IMR-90 (cell line): ENCODE measurements at regions not wholly inside any gene's neighbourhood (a gene's known extent, or its start where the extent isn't known, plus 50 kb on each side); places are given as distances from the start of the nearest gene placed in this dataset.

ENCODE experiments used
- ATAC-seq: fragments of 200-7000 bp; cut with Tn5 transposase; 2 replicates; pipeline ENCODE4 v1.9.1; 2020; ENCODE audit warnings: low read depth, mild to moderate bottlenecking, moderate library complexity
- BruUV-seq: library from RNA; stranded (reverse); fragments of 400-500 nt; replicated peaks from 2 replicates; lab custom pipeline; 2021; lab: Mats Ljungman, UMichigan
- CTCF ChIA-PET: fragments of 300-600 bp; formaldehyde crosslinking; extraction: SDS; loops from one replicate; lab custom pipeline; 2021; ENCODE audit warnings: antibody characterized with exemption; lab: Yijun Ruan, JAX
- POLR2A ChIA-PET: fragments of 300-600 bp; sonication (Branson Sonifier 250); formaldehyde crosslinking; loops from one replicate; lab custom pipeline; 2022; ENCODE audit warnings: antibody characterized with exemption; ENCODE audit not compliant: unreplicated experiment; lab: Charles Lee
- DNase-seq: peaks from one replicate; pipeline ENCODE4 v3.0.0; 2013
- H2AFZ ChIP-seq: replicated peaks from 2 replicates; pipeline ENCODE3; 2013; ENCODE audit warnings: low read length, mild to moderate bottlenecking; ENCODE audit not compliant: poor library complexity
- H2AK5ac ChIP-seq: 2 replicates; pipeline ENCODE4 v1.6.1; 2013; ENCODE audit warnings: low read depth, low read length, inconsistent platforms
- H2AK9ac ChIP-seq: replicated peaks from 2 replicates; pipeline ENCODE3; 2013; ENCODE audit warnings: mild to moderate bottlenecking, low read depth, low read length, moderate library complexity; ENCODE audit not compliant: poor library complexity
- H2BK120ac ChIP-seq: 2 replicates; pipeline ENCODE4 v1.6.1; 2013; ENCODE audit warnings: low read depth, low read length, inconsistent platforms
- H2BK15ac ChIP-seq: 3 replicates; pipeline ENCODE4 v1.6.1; 2013; ENCODE audit warnings: low read depth, low read length, inconsistent platforms
- H2BK20ac ChIP-seq: 2 replicates; pipeline ENCODE4 v1.6.1; 2013; ENCODE audit warnings: low read depth, mild to moderate bottlenecking, inconsistent platforms, low read length, moderate library complexity
- H2BK5ac ChIP-seq: 2 replicates; pipeline ENCODE4 v1.6.1; 2013; ENCODE audit warnings: mild to moderate bottlenecking, low read depth, low read length, inconsistent platforms; ENCODE audit not compliant: poor library complexity, severe bottlenecking
- H3K14ac ChIP-seq: replicated peaks from 2 replicates; pipeline ENCODE4 v1.6.1; 2013; ENCODE audit warnings: low read depth, low read length, inconsistent platforms
- H3K18ac ChIP-seq: 2 replicates; pipeline ENCODE4 v1.6.1; 2013; ENCODE audit warnings: low read depth, low read length, control low read depth
- H3K23ac ChIP-seq: 2 replicates; pipeline ENCODE4 v1.6.1; 2013; ENCODE audit warnings: low read depth, low read length, inconsistent platforms
- H3K27ac ChIP-seq: 2 replicates; pipeline ENCODE4 v1.5.1; 2013; ENCODE audit warnings: mild to moderate bottlenecking, control low read depth, low read length; ENCODE audit not compliant: insufficient read depth
- H3K27me3 ChIP-seq: 2 replicates; pipeline ENCODE4 v1.6.1; 2013; ENCODE audit warnings: low read length; ENCODE audit not compliant: control insufficient read depth, insufficient read depth
- H3K36me3 ChIP-seq: 2 replicates; pipeline ENCODE4 v1.6.1; 2013; ENCODE audit warnings: low read length, mixed read lengths; ENCODE audit not compliant: control insufficient read depth, insufficient read depth
- H3K4ac ChIP-seq: 2 replicates; pipeline ENCODE4 v1.6.1; 2013; ENCODE audit warnings: low read depth, low read length, inconsistent platforms
- H3K4me1 ChIP-seq: 2 replicates; pipeline ENCODE4 v1.6.1; 2013; ENCODE audit warnings: low read length, mixed read lengths; ENCODE audit not compliant: control insufficient read depth, insufficient read depth
- H3K4me2 ChIP-seq: 2 replicates; pipeline ENCODE4 v1.6.1; 2013; ENCODE audit warnings: low read depth, mild to moderate bottlenecking, control low read depth, low read length, moderate library complexity
- H3K4me3 ChIP-seq: 2 replicates; pipeline ENCODE4 v1.5.1; 2013; ENCODE audit warnings: low read depth, mild to moderate bottlenecking, control low read depth, low read length, moderate library complexity; ENCODE audit not compliant: insufficient read depth
- H3K56ac ChIP-seq: 2 replicates; pipeline ENCODE4 v1.6.1; 2013; ENCODE audit warnings: low read length, inconsistent platforms; ENCODE audit not compliant: insufficient read depth; ENCODE audit errors: extremely low read depth
- H3K79me1 ChIP-seq, 2 experiments: 2 replicates each; pipeline ENCODE4 v1.6.1; 2013; ENCODE audit warnings: low read length in 2 of 2, inconsistent platforms in 1 of 2, low read depth in 1 of 2
- H3K9ac ChIP-seq: 2 replicates; pipeline ENCODE4 v1.6.1; 2013; ENCODE audit warnings: low read depth, low read length, control low read depth
- H3K9me1 ChIP-seq: 2 replicates; pipeline ENCODE4 v1.6.1; 2013; ENCODE audit warnings: low read length, inconsistent platforms; ENCODE audit not compliant: insufficient read depth
- H3K9me3 ChIP-seq: 2 replicates; pipeline ENCODE4 v1.6.1; 2013; ENCODE audit warnings: low read length; ENCODE audit not compliant: control insufficient read depth, insufficient read depth
- H4K20me1 ChIP-seq: 2 replicates; pipeline ENCODE4 v1.6.1; 2013; ENCODE audit warnings: low read length, inconsistent platforms; ENCODE audit not compliant: insufficient read depth
- H4K5ac ChIP-seq: 2 replicates; pipeline ENCODE4 v1.6.1; 2013; ENCODE audit warnings: mild to moderate bottlenecking, low read depth, low read length, control low read depth
- H4K8ac ChIP-seq, 2 experiments: 2 replicates each; pipeline ENCODE4 v1.6.1; 2013; ENCODE audit warnings: low read depth in 2 of 2, low read length in 2 of 2, control low read depth in 1 of 2, inconsistent platforms in 1 of 2
- H4K91ac ChIP-seq: 2 replicates; pipeline ENCODE4 v1.6.1; 2013; ENCODE audit warnings: low read depth, low read length, inconsistent platforms; ENCODE audit not compliant: insufficient read depth
- CEBPB ChIP-seq: IDR thresholded peaks from 2 replicates; pipeline ENCODE4 v1.6.1; 2012; ENCODE audit warnings: low read depth, low read length, improper control_type of control experiment
- MAFK ChIP-seq: IDR thresholded peaks from 2 replicates; pipeline ENCODE4 v1.6.1; 2012; ENCODE audit warnings: low read depth, low read length, improper control_type of control experiment
- RFX5 ChIP-seq: IDR thresholded peaks from 2 replicates; pipeline ENCODE4 v1.8.0; 2012; ENCODE audit warnings: low read depth, mild to moderate bottlenecking, low read length, moderate library complexity
- SMC3 ChIP-seq: fragments of 150-350 bp; IDR thresholded peaks from 2 replicates; pipeline ENCODE4 v1.6.1; 2016; ENCODE audit warnings: low read depth, mild to moderate bottlenecking, antibody characterized with exemption, low read length, moderate library complexity
- WGBS, 2 experiments: methylation state at CpG; one replicate each; pipeline versions ENCODE4 v1.1.5 to v1.1.7; 2013; ENCODE audit warnings: missing lambda C conversion rate in 2 of 2; ENCODE audit not compliant: insufficient read length in 1 of 2; ENCODE audit errors: extremely low coverage in 2 of 2; 5-methylcytosine and 5-hydroxymethylcytosine counted together
- dilution Hi-C: fragments of 300-500 bp; cut with HindIII; formaldehyde crosslinking; loops from one replicate; pipeline ENCODE4 v1.14.3; 2018; ENCODE audit warnings: low sequenced_read_pairs; ENCODE audit not compliant: unreplicated experiment
- in situ Hi-C: fragments of 300-500 bp; cut with MboI; formaldehyde crosslinking; loops from 3 replicates; pipeline ENCODE4 v1.14.3; 2019; ENCODE audit warnings: low sequenced_read_pairs, inconsistent platforms, mixed read lengths
- intact Hi-C: fragments of 100-400 bp; cut with micrococcal nuclease; formaldehyde crosslinking; loops from 2 replicates; pipeline ENCODE4 v1.10.0; 2022

DNA sequence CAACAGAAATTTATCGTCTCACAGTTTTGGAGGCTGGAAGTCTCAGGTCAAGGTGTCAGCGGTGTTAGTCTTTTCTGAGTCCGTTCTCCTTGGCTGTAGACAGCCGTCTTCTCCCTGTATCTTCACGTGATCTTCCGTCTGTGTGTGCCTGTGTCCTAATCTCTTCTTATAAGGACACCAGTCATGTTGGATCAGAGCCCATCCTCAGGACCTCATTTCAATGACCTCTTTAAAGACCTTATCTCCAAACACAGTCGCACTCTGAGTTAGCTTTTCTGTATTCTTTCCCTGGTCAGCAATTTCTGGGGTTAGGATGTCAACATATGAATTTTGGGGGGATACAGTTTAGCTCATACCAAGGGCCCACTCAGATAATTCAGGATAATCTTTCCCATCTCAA is 247.7 kb downstream of the PRDM2 start:
- no peak overlapping the region for H3K23ac ChIP-seq
- H3K18ac ChIP-seq, result no peak overlapping the region
- no peaks in the 10 kb centered on the region for H3K9me1 ChIP-seq
- H4K8ac ChIP-seq, result no peak overlapping the region
- H3K4ac ChIP-seq, result no peak overlapping the region
- no TSS peak for BruUV-seq
- no peak overlapping the region for H2AK9ac ChIP-seq
- in situ Hi-C loops, result no loop called here
- H3K4me2 ChIP-seq, result no peak overlapping the region
- no peaks in the 10 kb centered on the region for H3K27me3 ChIP-seq
- no peaks in the 10 kb centered on the region for H3K4me1 ChIP-seq
- ATAC-seq, result no peak
- H3K4me3 ChIP-seq, result no peak overlapping the region
- H2BK15ac ChIP-seq, result no peak overlapping the region
- no peak overlapping the region for H2BK20ac ChIP-seq
- WGBS, 2 experiments, result 56% methylated on average over 4 of the region's 7 CpGs; no CpG with 5 or more reads in 1 of the 2 experiments
- no peak overlapping the region for H2BK120ac ChIP-seq
- H4K5ac ChIP-seq, result no peak overlapping the region
- ChIA-PET CTCF (no interaction called here), POLR2A (no interaction called here)
- H4K20me1 ChIP-seq, result no peaks in the 10 kb centered on the region
- no peak overlapping the region for H4K91ac ChIP-seq
- no peak overlapping the region for H3K14ac ChIP-seq
- no peak overlapping the region for H3K9ac ChIP-seq
- no peak overlapping the region for H2AK5ac ChIP-seq
- no peaks in the 10 kb centered on the region for H3K36me3 ChIP-seq
- peaks cover 16% of the 10 kb centered on the region for H3K9me3 ChIP-seq
- intact Hi-C loops, result no loop called here
- DNase-seq, result no peak
- no peak overlapping the region for H3K56ac ChIP-seq
- H3K27ac ChIP-seq, result no peak overlapping the region
- H2BK5ac ChIP-seq, result no peak overlapping the region
- H2AFZ ChIP-seq, result no peak overlapping the region
- TF ChIP-seq RFX5, result no peak
- TF ChIP-seq CEBPB, result no peak
- no peak for TF ChIP-seq SMC3
- TF ChIP-seq MAFK, result no peak
- dilution Hi-C loops, result no loop called here
- H3K79me1 ChIP-seq, result no peaks in the 10 kb centered on the region
